ENCODE measurements at regions not wholly inside any gene's neighbourhood (a gene's known extent, or its start where the extent isn't known, plus 50 kb on each side); places are given as distances from the start of the nearest gene placed in this dataset.

DNA sequence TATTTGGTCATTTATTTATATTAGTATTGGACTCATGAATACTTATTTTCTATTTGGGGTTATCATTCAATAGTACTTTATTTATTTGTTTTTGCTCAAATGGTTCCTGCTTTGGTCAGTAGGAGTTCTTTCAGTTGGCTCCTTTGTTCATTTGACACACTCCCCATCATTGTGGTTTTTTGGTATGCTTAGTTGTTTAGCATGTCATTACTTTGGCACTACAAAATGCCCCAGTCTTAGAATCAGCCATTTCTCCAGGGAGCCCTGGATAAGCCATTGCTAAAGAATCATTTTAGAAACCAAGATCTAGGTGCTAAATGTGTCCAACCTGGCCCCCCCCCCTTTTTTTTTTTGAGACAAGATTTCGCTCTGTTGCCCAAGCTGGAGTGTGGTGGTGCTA lies 61.7 kb upstream of the MRPS6 start:
- TF ChIP-seq, protein P1, sequence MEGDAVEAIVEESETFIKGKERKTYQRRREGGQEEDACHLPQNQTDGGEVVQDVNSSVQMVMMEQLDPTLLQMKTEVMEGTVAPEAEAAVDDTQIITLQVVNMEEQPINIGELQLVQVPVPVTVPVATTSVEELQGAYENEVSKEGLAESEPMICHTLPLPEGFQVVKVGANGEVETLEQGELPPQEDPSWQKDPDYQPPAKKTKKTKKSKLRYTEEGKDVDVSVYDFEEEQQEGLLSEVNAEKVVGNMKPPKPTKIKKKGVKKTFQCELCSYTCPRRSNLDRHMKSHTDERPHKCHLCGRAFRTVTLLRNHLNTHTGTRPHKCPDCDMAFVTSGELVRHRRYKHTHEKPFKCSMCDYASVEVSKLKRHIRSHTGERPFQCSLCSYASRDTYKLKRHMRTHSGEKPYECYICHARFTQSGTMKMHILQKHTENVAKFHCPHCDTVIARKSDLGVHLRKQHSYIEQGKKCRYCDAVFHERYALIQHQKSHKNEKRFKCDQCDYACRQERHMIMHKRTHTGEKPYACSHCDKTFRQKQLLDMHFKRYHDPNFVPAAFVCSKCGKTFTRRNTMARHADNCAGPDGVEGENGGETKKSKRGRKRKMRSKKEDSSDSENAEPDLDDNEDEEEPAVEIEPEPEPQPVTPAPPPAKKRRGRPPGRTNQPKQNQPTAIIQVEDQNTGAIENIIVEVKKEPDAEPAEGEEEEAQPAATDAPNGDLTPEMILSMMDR (IDR thresholded peaks at IDR 0.05) = no peak
- TF ChIP-seq POLR2A (IDR thresholded peaks at IDR 0.05) = no peak
- H3K27me3 ChIP-seq = no peaks in the 10 kb centered on the region
- no peak for DNase-seq
- no peak overlapping the region for H3K4me3 ChIP-seq
- no peaks in the 10 kb centered on the region for H3K36me3 ChIP-seq (replicated peaks in 1 of 2; ENCODE audit: insufficient read depth in 1 of 2, low read depth in 2 of 2)
- ATAC-seq = no peak
- no peaks in the 10 kb centered on the region for H3K9me3 ChIP-seq
- 92 to 94% methylated on average over 1 of the region's 1 CpG for WGBS, 2 donors
- intact Hi-C loops (cut with DNase I) = no loop called here
- no peak overlapping the region for H3K27ac ChIP-seq
- H3K4me1 ChIP-seq = no peaks in the 10 kb centered on the region

DNA sequence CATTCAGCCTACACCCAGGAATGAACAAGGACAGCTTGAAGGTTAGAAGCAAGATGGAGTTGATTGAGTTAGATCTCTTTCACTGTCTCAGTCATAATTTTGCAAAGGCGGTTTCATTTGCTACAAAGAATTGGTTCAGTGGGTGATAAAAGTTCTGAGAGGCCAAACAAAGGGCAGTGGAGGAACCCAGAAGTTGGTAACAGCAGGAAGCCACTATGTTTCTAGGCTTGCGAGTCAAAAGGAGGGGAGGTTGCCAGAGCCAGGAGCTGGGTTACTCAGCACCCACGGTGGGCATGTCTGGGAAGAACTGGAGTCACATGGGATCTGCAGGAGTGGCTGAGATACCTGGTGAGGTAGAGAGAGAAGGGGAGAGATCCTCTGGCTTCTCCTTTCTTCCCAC lies 64.2 kb upstream of the MRPS6 start:
- DNase-seq = no peak
- ATAC-seq = no peak
- H3K36me3 ChIP-seq (replicated peaks in 1 of 2; ENCODE audit: insufficient read depth in 1 of 2, low read depth in 2 of 2) = no peaks in the 10 kb centered on the region
- no peaks in the 10 kb centered on the region for H3K4me1 ChIP-seq
- TF ChIP-seq, protein P1 (IDR thresholded peaks at IDR 0.05) = no peak
- no peak for TF ChIP-seq POLR2A (IDR thresholded peaks at IDR 0.05)
- no peak overlapping the region for H3K4me3 ChIP-seq
- no peaks in the 10 kb centered on the region for H3K27me3 ChIP-seq
- H3K27ac ChIP-seq = no peak overlapping the region
- no peaks in the 10 kb centered on the region for H3K9me3 ChIP-seq
- 45 to 58% methylated on average over 3 of the region's 3 CpGs for WGBS, 2 donors
- intact Hi-C loops (cut with DNase I) = no loop called here

DNA sequence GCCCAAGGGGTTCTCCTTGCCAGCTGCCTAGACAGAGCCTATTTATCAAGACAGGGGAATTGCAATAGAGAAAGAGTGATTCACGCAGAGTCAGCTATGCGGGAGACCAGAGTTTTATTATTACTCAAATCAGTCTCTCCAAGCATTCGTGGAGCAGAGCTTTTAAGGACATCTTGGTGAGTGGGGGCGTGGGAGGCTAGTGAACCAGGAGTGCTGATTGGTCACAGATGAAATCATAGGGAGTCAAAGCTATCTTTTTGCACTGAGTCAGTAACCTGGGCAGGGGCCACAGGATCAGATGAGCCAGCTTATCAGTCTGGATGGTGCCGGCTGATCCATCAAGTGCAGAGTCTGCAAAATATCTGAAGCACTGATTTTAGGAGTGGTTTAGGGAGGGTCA lies 64.8 kb upstream of the MRPS6 start:
- Histone ChIP-seq H3K27ac (no peak overlapping the region), H3K27me3 (no peaks in the 10 kb centered on the region), H3K4me3 (no peak overlapping the region), H3K9me3 (no peaks in the 10 kb centered on the region), H3K36me3 (replicated peaks in 1 of 2; ENCODE audit: insufficient read depth in 1 of 2, low read depth in 2 of 2) (no peaks in the 10 kb centered on the region), H3K4me1 (no peaks in the 10 kb centered on the region)
- intact Hi-C loops (cut with DNase I) = no loop called here
- DNase-seq (no peak), ATAC-seq (no peak)
- TF ChIP-seq POLR2A (IDR thresholded peaks at IDR 0.05) = no peak
- TF ChIP-seq, protein P1 (IDR thresholded peaks at IDR 0.05) = no peak
- WGBS, 2 donors = 77 to 86% methylated on average over 5 of the region's 5 CpGs

DNA sequence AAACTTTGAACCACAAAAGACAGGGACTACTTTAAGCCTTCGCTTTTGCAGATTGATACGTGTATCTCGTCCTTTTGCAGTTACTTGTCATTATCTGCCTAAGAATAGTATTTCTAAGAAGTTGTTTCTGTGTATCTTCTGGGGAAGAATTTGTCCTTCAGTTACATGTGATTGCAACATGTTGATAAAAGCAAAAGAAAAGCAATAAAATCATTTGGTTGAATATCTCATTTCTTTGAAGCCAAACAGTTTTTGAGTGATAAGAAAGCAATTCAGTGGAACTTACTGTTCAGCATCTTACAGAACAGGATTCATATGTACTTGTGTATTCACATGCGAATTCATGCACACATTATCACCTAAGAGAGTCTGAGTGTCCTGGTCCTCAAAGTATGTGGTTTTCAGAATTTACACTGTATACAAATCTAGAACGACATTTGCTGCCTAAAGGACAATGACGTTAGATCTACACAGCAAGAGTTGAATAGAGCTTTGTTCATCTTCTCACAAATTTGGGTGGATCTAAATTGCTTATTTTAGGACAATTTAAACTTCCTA lies 66.7 kb upstream of the MRPS6 start:
- DNase-seq (no peak), ATAC-seq (no peak)
- Histone ChIP-seq H3K4me3 (no peak overlapping the region), H3K27me3 (no peaks in the 10 kb centered on the region), H3K4me1 (no peaks in the 10 kb centered on the region), H3K36me3 (replicated peaks in 1 of 2; ENCODE audit: insufficient read depth in 1 of 2, low read depth in 2 of 2) (no peaks in the 10 kb centered on the region), H3K9me3 (no peaks in the 10 kb centered on the region), H3K27ac (no peak overlapping the region)
- 75 to 78% methylated on average over 6 of the region's 6 CpGs for WGBS, 2 donors
- intact Hi-C loops (cut with DNase I) = no loop called here
- no peak for TF ChIP-seq POLR2A (IDR thresholded peaks at IDR 0.05)
- TF ChIP-seq, protein P1 (IDR thresholded peaks at IDR 0.05) = no peak

DNA sequence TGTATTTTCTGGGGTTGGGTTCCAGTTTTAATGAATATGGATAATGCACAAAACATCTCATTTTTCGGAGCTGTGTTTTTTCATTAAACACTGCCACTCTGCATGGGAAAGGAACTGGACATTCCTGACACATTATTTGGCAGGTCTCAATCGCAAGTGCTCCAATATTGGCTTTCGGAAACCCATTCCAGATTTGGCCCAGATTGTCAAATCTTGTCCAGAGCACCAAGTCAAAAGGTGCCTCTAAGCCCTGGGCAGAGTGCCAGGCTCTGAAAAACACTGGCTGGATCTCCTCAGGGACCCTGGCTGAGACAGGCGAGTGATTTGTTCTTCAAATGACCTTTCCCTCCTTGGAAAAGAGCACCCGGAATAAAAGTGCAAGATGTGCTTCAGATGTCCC lies 68.4 kb upstream of the MRPS6 start:
- no peak overlapping the region for H3K4me3 ChIP-seq
- H3K27ac ChIP-seq = no peak overlapping the region
- H3K4me1 ChIP-seq = no peaks in the 10 kb centered on the region

More for the DNA sequence above, 68.4 kb upstream of the MRPS6 start:
- Histone ChIP-seq H3K9me3 (no peaks in the 10 kb centered on the region), H3K27me3 (no peaks in the 10 kb centered on the region), H3K36me3 (replicated peaks in 1 of 2; ENCODE audit: insufficient read depth in 1 of 2, low read depth in 2 of 2) (no peaks in the 10 kb centered on the region)
- no peak for TF ChIP-seq POLR2A (IDR thresholded peaks at IDR 0.05)
- TF ChIP-seq, protein P1 (IDR thresholded peaks at IDR 0.05) = no peak
- no peak for ATAC-seq
- DNase-seq = no peak
- intact Hi-C loops (cut with DNase I) = no loop called here
- 60 to 61% methylated on average over 5 of the region's 5 CpGs for WGBS, 2 donors

Data from body of pancreas (tissue), 4 donors.